SK-N-SH (cell line): ENCODE measurements at regions not wholly inside any gene's neighbourhood (a gene's known extent, or its start where the extent isn't known, plus 50 kb on each side); places are given as distances from the start of the nearest gene placed in this dataset.

Experiments used
- CTCF ChIA-PET: fragments of 300-600, 350-600 bp; formaldehyde crosslinking; extraction: SDS; loops from one replicate; lab custom pipeline; 2021; lab: Yijun Ruan, JAX
- POLR2A ChIA-PET: fragments of 350-600 bp; sonication (Branson Sonifier 250); formaldehyde crosslinking; extraction: SDS; loops from one replicate; lab custom pipeline; 2020; ENCODE audit warnings: antibody characterized with exemption, inconsistent platforms; lab: Yijun Ruan, JAX
- DNase-seq: peaks from one replicate; pipeline ENCODE4 v3.0.0; 2012
- H2AFZ ChIP-seq: fragments of 200-600 bp; sonication (generic); 2 replicates; pipeline ENCODE4 v1.8.1; 2016; ENCODE audit warnings: antibody characterized with exemption, mild to moderate bottlenecking, low read depth
- H3F3A ChIP-seq: fragments of 200-600 bp; sonication (generic); replicated peaks from 2 replicates; pipeline ENCODE3; 2016; ENCODE audit warnings: antibody characterized with exemption, mild to moderate bottlenecking; ENCODE audit not compliant: insufficient read depth
- H3K27ac ChIP-seq, 2 experiments: fragments of 200-500 bp in 1 of 2; fragments of 200-600 bp in 1 of 2; sonication (Bioruptor generic) in 1 of 2; sonication (generic), shearing (Covaris generic) in 1 of 2; 2 replicates each; pipeline versions ENCODE4 v1.5.1 to v1.6.1; 2014 to 2016; ENCODE audit warnings: low read depth in 2 of 2, inconsistent platforms in 1 of 2, low read length in 1 of 2, mild to moderate bottlenecking in 1 of 2, mixed read lengths in 1 of 2
- H3K27me3 ChIP-seq: fragments of 200-600 bp; sonication (generic), shearing (Covaris generic); 2 replicates; pipeline ENCODE4 v1.6.1; 2016; ENCODE audit warnings: mixed run types; ENCODE audit not compliant: insufficient read depth
- H3K36me3 ChIP-seq, 2 experiments: fragments of 200-500 bp in 1 of 2; fragments of 200-600 bp in 1 of 2; sonication (Bioruptor generic) in 1 of 2; sonication (generic) in 1 of 2; replicated peaks in 1 of 2; 2 replicates each; pipeline versions ENCODE3 to v1.5.1; 2014 to 2016; ENCODE audit warnings: low read length in 1 of 2, mild to moderate bottlenecking in 1 of 2; ENCODE audit not compliant: insufficient read depth in 2 of 2, control insufficient read depth in 1 of 2
- H3K4me1 ChIP-seq, 2 experiments: fragments of 200-500 bp in 1 of 2; fragments of 200-600 bp in 1 of 2; sonication (Bioruptor generic) in 1 of 2; sonication (generic), shearing (Covaris generic) in 1 of 2; 2 replicates each; pipeline versions ENCODE4 v1.5.1 to v1.6.1; 2014 to 2016; ENCODE audit warnings: low read depth in 1 of 2, low read length in 1 of 2, mixed run types in 1 of 2; ENCODE audit not compliant: insufficient read depth in 2 of 2, control insufficient read depth in 1 of 2
- H3K4me2 ChIP-seq: fragments of 200-600 bp; sonication (generic), shearing (Covaris generic); 2 replicates; pipeline ENCODE4 v1.6.1; 2017; ENCODE audit warnings: mixed run types
- H3K4me3 ChIP-seq, 2 experiments: fragments of 200-500 bp in 1 of 2; fragments of 200-600 bp in 1 of 2; sonication (Bioruptor generic) in 1 of 2; sonication (generic), shearing (Covaris generic) in 1 of 2; 2 replicates each; pipeline versions ENCODE4 v1.5.1 to v1.8.1; 2014 to 2016; ENCODE audit warnings: low read depth in 2 of 2, inconsistent platforms in 1 of 2, low read length in 1 of 2, mild to moderate bottlenecking in 1 of 2, mixed read lengths in 1 of 2, moderate library complexity in 1 of 2
- H3K79me2 ChIP-seq: fragments of 200-600 bp; sonication (generic); 2 replicates; pipeline ENCODE4 v1.8.1; 2017; ENCODE audit warnings: mild to moderate bottlenecking; ENCODE audit not compliant: insufficient read depth
- H3K9ac ChIP-seq: fragments of 200-600 bp; sonication (generic); 2 replicates; pipeline ENCODE4 v1.6.1; 2017; ENCODE audit warnings: mixed run types
- H3K9me2 ChIP-seq: fragments of 200-600 bp; sonication (generic); 2 replicates; pipeline ENCODE4 v1.6.1; 2017; ENCODE audit warnings: mixed run types
- H3K9me3 ChIP-seq: fragments of 200-600 bp; sonication (generic); 2 replicates; pipeline ENCODE4 v1.6.1; 2017; ENCODE audit warnings: mixed run types, mild to moderate bottlenecking, moderate library complexity
- H4K20me1 ChIP-seq: fragments of 200-600 bp; sonication (generic); 2 replicates; pipeline ENCODE4 v1.6.1; 2017; ENCODE audit warnings: mild to moderate bottlenecking, mixed run types; ENCODE audit not compliant: insufficient read depth
- FOXM1 ChIP-seq: IDR thresholded peaks from 2 replicates; pipeline ENCODE4 v1.4.0; 2012; ENCODE audit warnings: low read depth, mild to moderate bottlenecking
- GATA2 ChIP-seq: sonication (generic); formaldehyde crosslinking; IDR thresholded peaks from 2 replicates; pipeline ENCODE4 v1.5.0; 2020; ENCODE audit warnings: mild to moderate bottlenecking, missing genetic modification reagents
- IRF3 ChIP-seq: fragments of 150-350 bp; IDR thresholded peaks from 2 replicates; pipeline ENCODE4 v1.6.1; 2016; ENCODE audit warnings: mild to moderate bottlenecking, low read depth, low read length
- JUND ChIP-seq: IDR thresholded peaks from 2 replicates; pipeline ENCODE4 v1.4.0; 2012
- POLR2AphosphoS5 ChIP-seq: IDR thresholded peaks from 2 replicates; pipeline ENCODE4 v1.6.1; 2012; ENCODE audit warnings: low read depth, low read length
- USF1 ChIP-seq: IDR thresholded peaks from 2 replicates; pipeline ENCODE4 v1.4.0; 2012; ENCODE audit warnings: low read depth, borderline replicate concordance
- YY1 ChIP-seq: IDR thresholded peaks from 2 replicates; pipeline ENCODE4 v1.4.0; 2012; ENCODE audit warnings: low read depth, mild to moderate bottlenecking
- WGBS: methylation state at CpG from one replicate; pipeline ENCODE4 v1.1.6; 2017; ENCODE audit warnings: low lambda C conversion rate; 5-methylcytosine and 5-hydroxymethylcytosine counted together

DNA sequence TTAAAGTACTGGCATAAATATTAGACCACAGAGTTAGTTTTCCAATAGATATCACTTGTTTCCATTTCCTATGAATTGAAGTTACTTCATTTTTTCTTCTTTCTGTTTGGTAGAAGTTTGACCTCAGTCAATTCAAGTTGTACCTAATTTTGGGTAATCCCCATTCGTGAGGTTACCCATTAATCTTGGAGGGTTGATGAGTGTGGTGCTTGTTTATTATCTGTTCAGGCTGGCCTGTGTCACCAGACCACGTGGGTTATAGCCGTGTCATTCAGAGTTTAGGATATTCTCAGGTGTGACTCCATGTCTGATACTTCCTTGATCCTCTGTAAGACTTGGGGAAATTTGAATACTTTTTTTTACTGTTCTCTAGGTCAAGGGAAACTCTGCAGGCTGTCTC is 133.9 kb upstream of the TPK1 start (continued):
- no peak for TF ChIP-seq POLR2AphosphoS5
- no peak for TF ChIP-seq IRF3

DNA sequence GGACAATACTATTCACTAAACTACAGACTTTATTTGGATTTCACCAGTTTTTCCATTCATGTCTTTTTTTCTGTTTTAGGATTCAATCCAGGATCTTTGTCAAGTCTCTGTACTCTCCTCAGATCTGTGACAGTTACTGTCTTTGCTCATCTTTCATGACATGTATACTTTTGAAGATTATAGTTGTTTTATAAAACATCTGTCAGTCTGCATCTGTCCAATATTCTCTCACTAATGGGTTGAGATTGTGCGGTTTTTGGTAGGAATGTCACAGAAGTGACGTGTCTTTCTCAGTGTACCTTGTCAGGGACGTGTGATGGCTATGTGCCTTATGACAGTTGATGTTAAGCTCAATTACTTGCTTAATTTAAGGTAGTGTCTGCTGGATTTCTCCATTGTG is 124.9 kb upstream of the TPK1 start:
- H3K4me2 ChIP-seq = no peak overlapping the region
- no peak for TF ChIP-seq FOXM1
- no peaks in the 10 kb centered on the region for H3K9me3 ChIP-seq
- H3K4me3 ChIP-seq = no peak overlapping the region
- H3K27ac ChIP-seq = no peak overlapping the region
- 6% methylated on average over 3 of the region's 3 CpGs for WGBS
- ChIA-PET CTCF (no interaction called here), POLR2A (no interaction called here)
- no peak for DNase-seq
- no peaks in the 10 kb centered on the region for H3K79me2 ChIP-seq
- H2AFZ ChIP-seq = no peak overlapping the region
- no peak overlapping the region for H3K9ac ChIP-seq
- H4K20me1 ChIP-seq = no peaks in the 10 kb centered on the region
- no peaks in the 10 kb centered on the region for H3K27me3 ChIP-seq
- H3K4me1 ChIP-seq = no peaks in the 10 kb centered on the region
- H3K9me2 ChIP-seq = no peaks in the 10 kb centered on the region
- no peaks in the 10 kb centered on the region for H3K36me3 ChIP-seq
- no peaks in the 10 kb centered on the region for H3F3A ChIP-seq

- Histone ChIP-seq H3K4me3 (no peak overlapping the region), H3K4me2 (no peak overlapping the region), H3K9me3 (no peaks in the 10 kb centered on the region), H3F3A (no peaks in the 10 kb centered on the region), H3K36me3 (no peaks in the 10 kb centered on the region), H3K9ac (no peak overlapping the region), H3K27me3 (no peaks in the 10 kb centered on the region), H3K9me2 (no peaks in the 10 kb centered on the region)
- 25% methylated on average over 2 of the region's 2 CpGs for WGBS
- CTCF ChIA-PET = no interaction called here
- no peak for DNase-seq
- no peak for TF ChIP-seq USF1
- TF ChIP-seq, all 33 proteins: peak for 0
- H3K27ac ChIP-seq = no peak overlapping the region
- H3K4me1 ChIP-seq = no peaks in the 10 kb centered on the region
- H4K20me1 ChIP-seq = no peaks in the 10 kb centered on the region
- no peaks in the 10 kb centered on the region for H3K79me2 ChIP-seq
- H2AFZ ChIP-seq = no peak overlapping the region
- POLR2A ChIA-PET = no interaction called here
These were observed 122.1 kb upstream of the TPK1 start for GRCh38 chr7:144957998-144958397.

DNA sequence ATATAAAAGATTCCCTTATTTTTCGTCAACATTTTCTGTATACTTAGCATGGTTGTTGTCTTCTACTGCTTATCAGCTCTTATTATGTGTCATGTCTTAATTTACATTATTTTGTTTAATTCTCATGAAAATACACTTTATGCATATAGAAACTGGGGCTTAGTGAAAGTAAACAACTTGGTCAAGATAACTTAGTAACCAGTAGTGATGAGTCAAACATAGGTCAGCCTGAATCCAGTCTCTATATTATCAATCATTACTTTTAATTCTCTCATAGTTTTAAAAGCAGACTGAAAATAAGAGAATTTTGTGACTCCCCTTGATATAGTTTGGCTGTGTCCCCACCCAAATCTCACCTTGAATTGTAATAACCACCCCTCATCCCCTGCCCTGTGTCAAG is 119.6 kb upstream of the TPK1 start:
- ChIA-PET CTCF (interaction anchor here (1.5 kb wide), 1 partner anchor 82 kb away, joined by 4 read pairs; no protein-coding TSS in a partner anchor), POLR2A (no interaction called here)
- Histone ChIP-seq H3K4me2 (no peak overlapping the region), H3K79me2 (no peaks in the 10 kb centered on the region), H3K36me3 (no peaks in the 10 kb centered on the region), H3F3A (no peaks in the 10 kb centered on the region), H4K20me1 (no peaks in the 10 kb centered on the region), H3K27me3 (no peaks in the 10 kb centered on the region), H3K4me3 (no peak overlapping the region), H2AFZ (no peak overlapping the region), H3K4me1 (no peaks in the 10 kb centered on the region), H3K9me3 (no peaks in the 10 kb centered on the region), H3K9me2 (no peaks in the 10 kb centered on the region), H3K27ac (no peak overlapping the region), H3K9ac (no peak overlapping the region)
- TF ChIP-seq YY1 = no peak
- TF ChIP-seq JUND = no peak
- TF ChIP-seq GATA2 = no peak
- DNase-seq = no peak
- WGBS = 0% methylated on average over 1 of the region's 1 CpG
